Neural cell (in vitro differentiated cells): ENCODE measurements at regions not wholly inside any gene's neighbourhood (a gene's known extent, or its start where the extent isn't known, plus 50 kb on each side); places are given as distances from the start of the nearest gene placed in this dataset.

Source experiments
- H2AFZ ChIP-seq: fragments of 200-600, 300-800 bp; sonication (generic), shearing (Covaris generic); 2 replicates; pipeline ENCODE4 v1.6.0; 2014; ENCODE audit warnings: low read depth, mild to moderate bottlenecking, antibody characterized with exemption, low read length, moderate library complexity
- H3F3A ChIP-seq: fragments of 200-600 bp; shearing (Covaris generic); 2 replicates; pipeline ENCODE4 v1.6.1; 2016; ENCODE audit warnings: mild to moderate bottlenecking, moderate library complexity, mixed read lengths, antibody characterized with exemption, low read length; ENCODE audit not compliant: insufficient read depth, poor library complexity, severe bottlenecking
- H3K27ac ChIP-seq: fragments of 200-600, 300-800 bp; sonication (generic), shearing (Covaris generic); 2 replicates; pipeline ENCODE4 v1.5.1; 2014; ENCODE audit warnings: mild to moderate bottlenecking, low read length, moderate library complexity
- H3K27me3 ChIP-seq: fragments of 300-800, 200-600 bp; sonication (generic), shearing (Covaris generic); 2 replicates; pipeline ENCODE4 v1.6.0; 2014; ENCODE audit warnings: mild to moderate bottlenecking, low read depth, low read length, moderate library complexity; ENCODE audit not compliant: insufficient read depth
- H3K36me3 ChIP-seq: fragments of 300-800, 200-600 bp; sonication (generic), shearing (Covaris generic); 2 replicates; pipeline ENCODE4 v1.5.1; 2014; ENCODE audit warnings: mild to moderate bottlenecking, antibody characterized with exemption, low read length, moderate library complexity; ENCODE audit not compliant: insufficient read depth
- H3K4me2 ChIP-seq: fragments of 300-800, 200-600 bp; sonication (generic), shearing (Covaris generic); 2 replicates; pipeline ENCODE4 v1.6.0; 2014; ENCODE audit warnings: mild to moderate bottlenecking, low read length
- H3K4me3 ChIP-seq: fragments of 300-800, 200-600 bp; sonication (generic), shearing (Covaris generic); 2 replicates; pipeline ENCODE4 v1.5.1; 2014; ENCODE audit warnings: mild to moderate bottlenecking, low read length, moderate library complexity
- H3K79me2 ChIP-seq: fragments of 200-600 bp; shearing (Covaris generic); replicated peaks from 2 replicates; pipeline ENCODE4 v1.6.0; 2014; ENCODE audit warnings: mild to moderate bottlenecking, low read length, moderate library complexity; ENCODE audit not compliant: insufficient read depth
- H3K9ac ChIP-seq: fragments of 300-800, 200-600 bp; sonication (generic), shearing (Covaris generic); 2 replicates; pipeline ENCODE4 v1.6.1; 2016; ENCODE audit warnings: mild to moderate bottlenecking, low read length, mixed read lengths
- H3K9me2 ChIP-seq: fragments of 200-600 bp; shearing (Covaris generic); 2 replicates; pipeline ENCODE4 v1.6.1; 2016; ENCODE audit warnings: mild to moderate bottlenecking, low read length, mixed read lengths; ENCODE audit not compliant: insufficient read depth
- H3K9me3 ChIP-seq: fragments of 200-600, 300-800 bp; sonication (generic), shearing (Covaris generic); 2 replicates; pipeline ENCODE4 v1.6.1; 2016; ENCODE audit warnings: mild to moderate bottlenecking, mixed run types, low read length, moderate library complexity, mixed read lengths
- H4K20me1 ChIP-seq: fragments of 200-600 bp; shearing (Covaris generic); 2 replicates; pipeline ENCODE4 v1.6.1; 2016; ENCODE audit warnings: mild to moderate bottlenecking, mixed run types; ENCODE audit not compliant: insufficient read depth
- EP300 ChIP-seq: fragments of 450-650 bp; conservative IDR thresholded peaks from 2 replicates; pipeline ENCODE4 v1.6.1; 2014; ENCODE audit warnings: antibody characterized with exemption, mild to moderate bottlenecking, moderate library complexity; ENCODE audit not compliant: poor library complexity, severe bottlenecking
- EZH2 ChIP-seq: fragments of 200-600, 300-800 bp; shearing (Covaris generic), sonication (generic); IDR thresholded peaks from 2 replicates; pipeline ENCODE4 v1.6.1; 2014; ENCODE audit warnings: antibody characterized with exemption, low read length, borderline replicate concordance, mild to moderate bottlenecking; ENCODE audit not compliant: insufficient read depth, poor library complexity, severe bottlenecking
- MXI1 ChIP-seq: fragments of 450-650 bp; conservative IDR thresholded peaks from 2 replicates; pipeline ENCODE4 v1.6.1; 2014; ENCODE audit warnings: antibody characterized with exemption, mild to moderate bottlenecking; ENCODE audit not compliant: poor library complexity, severe bottlenecking
- POLR2AphosphoS5 ChIP-seq: IDR thresholded peaks from 2 replicates; pipeline ENCODE4 v1.6.1; 2012
- RAD21 ChIP-seq: fragments of 450-650 bp; conservative IDR thresholded peaks from 2 replicates; pipeline ENCODE4 v1.6.1; 2014; ENCODE audit warnings: antibody characterized with exemption, mild to moderate bottlenecking, moderate library complexity
- SMC3 ChIP-seq: fragments of 450-650 bp; conservative IDR thresholded peaks from 2 replicates; pipeline ENCODE4 v1.6.1; 2014; ENCODE audit warnings: antibody characterized with exemption, mild to moderate bottlenecking, moderate library complexity; ENCODE audit not compliant: poor library complexity
- TAF1 ChIP-seq: IDR thresholded peaks from 2 replicates; pipeline ENCODE4 v1.6.1; 2012; ENCODE audit warnings: low read depth
- TF ChIP-seq, protein P1 (sequence below): IDR thresholded peaks from 2 replicates; pipeline ENCODE4 v1.6.1; 2012; ENCODE audit warnings: borderline replicate concordance
- TF ChIP-seq, protein P2 (sequence below): fragments of 450-650 bp; IDR thresholded peaks from 2 replicates; pipeline ENCODE4 v1.5.1; 2014; ENCODE audit warnings: antibody characterized with exemption, mild to moderate bottlenecking, moderate library complexity; ENCODE audit not compliant: poor library complexity, severe bottlenecking

DNA sequence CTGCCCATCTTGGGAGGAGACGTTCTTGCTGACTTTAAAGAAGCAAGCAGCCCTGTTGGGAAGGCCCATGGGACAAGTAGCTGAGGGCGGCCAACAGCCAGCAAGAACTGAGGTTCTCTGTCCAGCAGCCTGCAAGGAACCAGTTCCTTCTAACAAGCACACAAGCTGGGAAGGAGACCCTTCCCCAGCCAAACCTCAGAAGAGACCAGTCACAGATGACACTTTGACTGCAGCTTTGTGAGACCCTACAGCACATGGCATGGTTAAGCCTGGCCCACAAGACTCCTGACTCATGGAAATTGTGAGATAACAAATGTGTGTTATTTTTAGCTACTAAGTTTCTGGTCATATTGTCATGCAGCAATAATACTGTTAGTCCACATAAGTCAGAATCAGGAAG, 99.9 kb downstream of the PRLHR start:
- H3F3A ChIP-seq = no peaks in the 10 kb centered on the region
- no peak overlapping the region for H3K4me3 ChIP-seq
- TF ChIP-seq POLR2AphosphoS5 (no peak), RAD21 (no peak), EZH2 (no peak), SMC3 (no peak), EP300 (no peak), TAF1 (no peak), MXI1 (no peak)
- TF ChIP-seq, protein P1, sequence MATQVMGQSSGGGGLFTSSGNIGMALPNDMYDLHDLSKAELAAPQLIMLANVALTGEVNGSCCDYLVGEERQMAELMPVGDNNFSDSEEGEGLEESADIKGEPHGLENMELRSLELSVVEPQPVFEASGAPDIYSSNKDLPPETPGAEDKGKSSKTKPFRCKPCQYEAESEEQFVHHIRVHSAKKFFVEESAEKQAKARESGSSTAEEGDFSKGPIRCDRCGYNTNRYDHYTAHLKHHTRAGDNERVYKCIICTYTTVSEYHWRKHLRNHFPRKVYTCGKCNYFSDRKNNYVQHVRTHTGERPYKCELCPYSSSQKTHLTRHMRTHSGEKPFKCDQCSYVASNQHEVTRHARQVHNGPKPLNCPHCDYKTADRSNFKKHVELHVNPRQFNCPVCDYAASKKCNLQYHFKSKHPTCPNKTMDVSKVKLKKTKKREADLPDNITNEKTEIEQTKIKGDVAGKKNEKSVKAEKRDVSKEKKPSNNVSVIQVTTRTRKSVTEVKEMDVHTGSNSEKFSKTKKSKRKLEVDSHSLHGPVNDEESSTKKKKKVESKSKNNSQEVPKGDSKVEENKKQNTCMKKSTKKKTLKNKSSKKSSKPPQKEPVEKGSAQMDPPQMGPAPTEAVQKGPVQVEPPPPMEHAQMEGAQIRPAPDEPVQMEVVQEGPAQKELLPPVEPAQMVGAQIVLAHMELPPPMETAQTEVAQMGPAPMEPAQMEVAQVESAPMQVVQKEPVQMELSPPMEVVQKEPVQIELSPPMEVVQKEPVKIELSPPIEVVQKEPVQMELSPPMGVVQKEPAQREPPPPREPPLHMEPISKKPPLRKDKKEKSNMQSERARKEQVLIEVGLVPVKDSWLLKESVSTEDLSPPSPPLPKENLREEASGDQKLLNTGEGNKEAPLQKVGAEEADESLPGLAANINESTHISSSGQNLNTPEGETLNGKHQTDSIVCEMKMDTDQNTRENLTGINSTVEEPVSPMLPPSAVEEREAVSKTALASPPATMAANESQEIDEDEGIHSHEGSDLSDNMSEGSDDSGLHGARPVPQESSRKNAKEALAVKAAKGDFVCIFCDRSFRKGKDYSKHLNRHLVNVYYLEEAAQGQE = no peak
- TF ChIP-seq, protein P2, sequence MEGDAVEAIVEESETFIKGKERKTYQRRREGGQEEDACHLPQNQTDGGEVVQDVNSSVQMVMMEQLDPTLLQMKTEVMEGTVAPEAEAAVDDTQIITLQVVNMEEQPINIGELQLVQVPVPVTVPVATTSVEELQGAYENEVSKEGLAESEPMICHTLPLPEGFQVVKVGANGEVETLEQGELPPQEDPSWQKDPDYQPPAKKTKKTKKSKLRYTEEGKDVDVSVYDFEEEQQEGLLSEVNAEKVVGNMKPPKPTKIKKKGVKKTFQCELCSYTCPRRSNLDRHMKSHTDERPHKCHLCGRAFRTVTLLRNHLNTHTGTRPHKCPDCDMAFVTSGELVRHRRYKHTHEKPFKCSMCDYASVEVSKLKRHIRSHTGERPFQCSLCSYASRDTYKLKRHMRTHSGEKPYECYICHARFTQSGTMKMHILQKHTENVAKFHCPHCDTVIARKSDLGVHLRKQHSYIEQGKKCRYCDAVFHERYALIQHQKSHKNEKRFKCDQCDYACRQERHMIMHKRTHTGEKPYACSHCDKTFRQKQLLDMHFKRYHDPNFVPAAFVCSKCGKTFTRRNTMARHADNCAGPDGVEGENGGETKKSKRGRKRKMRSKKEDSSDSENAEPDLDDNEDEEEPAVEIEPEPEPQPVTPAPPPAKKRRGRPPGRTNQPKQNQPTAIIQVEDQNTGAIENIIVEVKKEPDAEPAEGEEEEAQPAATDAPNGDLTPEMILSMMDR = no peak

DNA sequence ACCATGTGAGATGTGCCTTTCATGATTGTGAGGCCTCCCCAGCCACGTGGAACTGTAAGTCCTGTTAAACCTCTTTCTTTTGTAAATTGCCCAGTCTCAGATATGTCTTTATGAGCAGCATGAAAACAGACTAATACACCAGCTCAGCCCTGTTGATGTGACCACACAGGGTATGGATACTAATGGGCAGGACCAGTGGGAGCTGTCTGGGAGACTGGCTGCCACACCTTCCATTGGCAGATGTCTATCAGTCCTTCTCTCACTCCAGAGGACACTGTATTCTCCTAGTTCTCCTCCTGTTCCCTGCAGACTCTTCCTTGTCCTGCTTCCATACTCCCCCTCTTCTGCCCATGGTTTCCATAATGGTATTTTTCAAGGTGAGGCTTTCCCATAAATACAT, 104.4 kb downstream of the PRLHR start:
- no peak overlapping the region for H3K27ac ChIP-seq
- no peaks in the 10 kb centered on the region for H3K79me2 ChIP-seq
- H4K20me1 ChIP-seq = no peaks in the 10 kb centered on the region
- H3K4me3 ChIP-seq = no peak overlapping the region
- no peaks in the 10 kb centered on the region for H3F3A ChIP-seq
- no peak for TF ChIP-seq RAD21
- no peak for TF ChIP-seq EP300
- TF ChIP-seq POLR2AphosphoS5 = no peak
- TF ChIP-seq SMC3 = no peak
- no peak for TF ChIP-seq TAF1
- no peak for TF ChIP-seq MXI1
- no peak for TF ChIP-seq EZH2
- TF ChIP-seq, protein P2 = no peak
- TF ChIP-seq, protein P1 = no peak
- no peaks in the 10 kb centered on the region for H3K27me3 ChIP-seq
- H2AFZ ChIP-seq = no peak overlapping the region
- no peaks in the 10 kb centered on the region for H3K9me2 ChIP-seq
- no peaks in the 10 kb centered on the region for H3K9me3 ChIP-seq
- H3K36me3 ChIP-seq = no peaks in the 10 kb centered on the region
- H3K9ac ChIP-seq = no peak overlapping the region
- no peak overlapping the region for H3K4me2 ChIP-seq

More for the DNA sequence above, 99.9 kb downstream of the PRLHR start:
- Histone ChIP-seq H4K20me1 (no peaks in the 10 kb centered on the region), H3K9ac (no peak overlapping the region), H3K27me3 (no peaks in the 10 kb centered on the region), H3K36me3 (no peaks in the 10 kb centered on the region), H3K4me2 (no peak overlapping the region), H3K9me2 (no peaks in the 10 kb centered on the region), H2AFZ (no peak overlapping the region), H3K27ac (no peak overlapping the region), H3K9me3 (no peaks in the 10 kb centered on the region), H3K79me2 (no peaks in the 10 kb centered on the region)
